Fibroblast of the aortic adventitia (primary cell): ENCODE measurements at regions not wholly inside any gene's neighbourhood (a gene's known extent, or its start where the extent isn't known, plus 50 kb on each side); places are given as distances from the start of the nearest gene placed in this dataset.

ENCODE experiments used
- DNase-seq: peaks from one replicate; pipeline ENCODE4 v3.0.0-alpha.2; 2010; ENCODE audit warnings: low read depth
- H3K4me3 ChIP-seq: 2 replicates; pipeline ENCODE4 v1.5.1; 2011; ENCODE audit warnings: low read depth, mild to moderate bottlenecking, control low read depth, low read length, moderate library complexity
- TF ChIP-seq, protein P1 (sequence below): IDR thresholded peaks from 2 replicates; pipeline ENCODE4 v1.5.1; 2011; ENCODE audit warnings: mild to moderate bottlenecking, low read length, control low read depth, inconsistent platforms; ENCODE audit not compliant: insufficient read depth

DNA sequence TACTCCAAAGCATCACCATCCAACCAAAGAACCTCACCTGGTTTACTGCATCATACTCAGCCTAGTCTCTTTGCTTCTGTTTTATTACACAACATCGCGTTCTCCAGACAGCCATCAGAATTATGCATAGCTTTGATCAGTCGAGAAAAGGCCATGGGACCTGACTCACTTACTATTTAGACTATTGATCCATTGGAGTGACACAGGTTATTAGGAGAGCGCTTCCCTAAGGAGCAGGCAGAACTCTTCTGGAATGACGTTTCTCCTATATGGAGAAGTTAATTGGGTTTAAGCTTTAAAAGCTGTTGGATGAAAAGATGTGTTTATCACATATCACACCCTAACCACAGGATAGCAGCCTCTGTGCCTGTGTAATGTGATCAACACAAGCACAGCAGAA is 649.1 kb upstream of the SLC10A2 start:
- DNase-seq: no peak

DNA sequence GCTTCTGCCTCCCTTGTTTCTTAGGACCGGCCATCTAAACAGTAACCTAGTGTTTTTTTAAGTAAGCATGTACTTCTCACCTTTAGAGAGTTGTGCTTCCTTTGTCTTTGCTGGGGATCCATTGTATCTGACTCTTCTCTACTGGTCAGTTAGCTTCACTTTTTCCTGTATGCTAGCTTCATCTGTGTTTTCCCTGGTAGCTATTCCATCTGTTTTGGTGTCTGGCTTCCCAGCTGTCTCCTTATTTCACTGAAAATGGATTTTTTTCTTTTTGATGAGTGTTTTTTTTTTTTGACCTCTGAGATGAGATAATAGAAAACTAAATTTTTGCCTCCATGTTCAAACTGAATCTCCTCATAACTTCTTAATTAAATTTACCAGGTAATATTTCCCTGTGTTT is 637.0 kb upstream of the SLC10A2 start:
- no peak overlapping the region for H3K4me3 ChIP-seq
- TF ChIP-seq, protein P1, sequence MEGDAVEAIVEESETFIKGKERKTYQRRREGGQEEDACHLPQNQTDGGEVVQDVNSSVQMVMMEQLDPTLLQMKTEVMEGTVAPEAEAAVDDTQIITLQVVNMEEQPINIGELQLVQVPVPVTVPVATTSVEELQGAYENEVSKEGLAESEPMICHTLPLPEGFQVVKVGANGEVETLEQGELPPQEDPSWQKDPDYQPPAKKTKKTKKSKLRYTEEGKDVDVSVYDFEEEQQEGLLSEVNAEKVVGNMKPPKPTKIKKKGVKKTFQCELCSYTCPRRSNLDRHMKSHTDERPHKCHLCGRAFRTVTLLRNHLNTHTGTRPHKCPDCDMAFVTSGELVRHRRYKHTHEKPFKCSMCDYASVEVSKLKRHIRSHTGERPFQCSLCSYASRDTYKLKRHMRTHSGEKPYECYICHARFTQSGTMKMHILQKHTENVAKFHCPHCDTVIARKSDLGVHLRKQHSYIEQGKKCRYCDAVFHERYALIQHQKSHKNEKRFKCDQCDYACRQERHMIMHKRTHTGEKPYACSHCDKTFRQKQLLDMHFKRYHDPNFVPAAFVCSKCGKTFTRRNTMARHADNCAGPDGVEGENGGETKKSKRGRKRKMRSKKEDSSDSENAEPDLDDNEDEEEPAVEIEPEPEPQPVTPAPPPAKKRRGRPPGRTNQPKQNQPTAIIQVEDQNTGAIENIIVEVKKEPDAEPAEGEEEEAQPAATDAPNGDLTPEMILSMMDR: no peak
- DNase-seq: no peak

More for the DNA sequence above, 649.1 kb upstream of the SLC10A2 start:
- TF ChIP-seq, protein P1: no peak
- H3K4me3 ChIP-seq: no peak overlapping the region

DNA sequence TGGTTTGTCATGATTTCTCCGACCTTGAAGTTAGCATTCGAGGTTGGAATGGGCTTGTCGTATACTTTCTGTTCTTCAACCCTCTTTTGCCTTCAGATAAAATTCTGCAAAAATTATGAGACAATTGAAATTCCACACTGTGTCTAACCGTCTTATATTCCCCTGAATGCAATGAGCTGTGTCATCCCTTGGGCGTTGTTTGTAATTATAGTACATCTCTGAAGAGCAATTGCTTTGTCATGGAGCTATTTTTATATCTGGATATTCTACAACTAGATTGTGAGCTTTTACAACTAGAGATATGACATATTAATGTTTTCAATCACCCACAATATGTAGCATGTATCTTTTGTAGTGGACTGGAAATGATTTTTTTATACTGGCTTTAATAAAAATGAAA is 631.8 kb upstream of the SLC10A2 start:
- H3K4me3 ChIP-seq: no peak overlapping the region
- no peak for DNase-seq
- TF ChIP-seq, protein P1: no peak

DNA sequence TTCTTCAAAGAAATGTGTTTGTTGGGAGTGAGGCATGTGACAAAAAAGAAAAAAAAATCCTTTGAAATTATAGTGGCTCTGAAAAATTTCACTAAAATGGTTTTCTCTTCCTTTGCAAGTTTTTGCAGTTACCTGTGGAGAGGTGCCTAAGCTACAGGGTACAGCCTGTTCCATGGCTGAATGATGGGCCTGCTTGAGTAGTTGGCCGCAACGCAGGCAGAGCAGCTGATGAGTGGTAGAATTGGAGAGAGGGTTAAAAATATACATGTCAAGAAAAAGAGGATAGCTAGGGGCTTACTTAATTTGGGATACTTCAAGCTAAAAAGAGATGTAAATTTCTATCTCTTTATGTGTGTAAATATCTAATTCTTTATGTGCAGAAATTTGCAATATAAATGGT is 629.1 kb upstream of the SLC10A2 start:
- DNase-seq: no peak
- H3K4me3 ChIP-seq: no peak overlapping the region
- TF ChIP-seq, protein P1: no peak

DNA sequence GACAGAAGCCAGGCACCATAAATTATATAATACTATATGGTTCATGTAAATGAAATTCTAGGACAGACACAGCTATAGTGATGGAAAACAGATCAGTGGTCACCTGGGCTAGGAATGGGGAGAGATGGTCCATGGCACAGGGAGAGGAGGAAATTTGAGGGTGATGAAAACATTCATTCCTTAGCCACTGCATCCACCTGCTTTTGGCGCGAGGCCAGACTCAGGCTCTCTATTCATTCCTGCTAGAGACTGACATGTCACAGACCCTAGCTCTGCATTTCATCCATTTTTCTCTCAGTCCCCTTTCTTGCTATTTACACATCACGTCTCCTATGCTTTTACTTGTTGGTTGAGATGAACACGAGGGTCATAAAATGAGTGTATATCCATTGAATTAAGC is 628.3 kb upstream of the SLC10A2 start:
- H3K4me3 ChIP-seq: no peak overlapping the region
- no peak for DNase-seq
- TF ChIP-seq, protein P1: no peak

DNA sequence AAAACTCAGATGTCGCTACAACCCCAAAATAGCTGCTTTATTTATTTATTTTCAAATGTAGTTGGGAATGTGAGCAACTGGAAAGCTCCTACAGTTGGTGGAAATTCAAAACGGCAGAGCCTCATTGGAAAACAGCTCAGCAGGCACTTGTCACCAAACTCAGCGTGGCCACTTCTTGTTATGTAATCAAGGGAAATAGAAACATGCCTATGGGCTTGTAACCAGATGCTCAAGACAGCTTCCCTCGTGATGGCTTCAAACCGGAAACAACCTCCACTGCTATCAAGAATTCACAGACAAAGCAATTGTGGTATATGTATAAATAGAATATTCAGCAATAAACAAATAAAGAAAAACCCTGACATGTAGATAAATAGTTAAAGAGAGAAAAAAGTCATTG is 627.8 kb upstream of the SLC10A2 start:
- no peak for DNase-seq
- TF ChIP-seq, protein P1: no peak
- H3K4me3 ChIP-seq: no peak overlapping the region

DNA sequence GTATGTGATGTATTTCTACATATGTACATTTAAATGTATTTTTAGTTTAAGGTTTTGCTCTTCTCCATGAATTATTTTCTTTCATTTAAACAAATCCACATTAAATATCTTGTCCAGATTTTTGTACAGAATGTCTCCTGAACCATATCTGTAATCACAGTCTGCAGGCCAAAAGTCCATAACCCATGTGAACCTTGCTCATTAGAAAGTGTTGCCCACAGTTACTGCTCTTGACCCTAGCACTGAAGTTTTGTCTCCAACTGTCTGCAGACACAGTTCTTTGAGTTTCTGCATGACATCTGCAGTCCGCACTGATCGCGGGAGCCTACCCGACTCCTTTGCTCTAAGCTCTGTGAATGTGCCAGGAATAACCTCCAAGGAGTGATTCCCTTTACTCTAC is 626.2 kb upstream of the SLC10A2 start:
- DNase-seq: no peak
- no peak overlapping the region for H3K4me3 ChIP-seq
- TF ChIP-seq, protein P1: no peak
